Heart left ventricle (tissue), 16 donors: ENCODE measurements at regions not wholly inside any gene's neighbourhood (a gene's known extent, or its start where the extent isn't known, plus 50 kb on each side); places are given as distances from the start of the nearest gene placed in this dataset.

Experiments
- ATAC-seq, 4 donors: fragments of 200-7000 bp; cut with Tn5 transposase; one replicate each; pipeline ENCODE4 v1.9.1; 2020 to 2022; ENCODE audit warnings: moderate library complexity in 4 of 4, mild to moderate bottlenecking in 3 of 4, moderate number of reproducible peaks in 1 of 4
- DNase-seq, 5 donors: peaks; one replicate each; pipeline ENCODE4 v3.0.0-alpha.2; 2020
- H3K27ac ChIP-seq, 12 donors: fragments of 200-600 bp; sonication (generic) in 4 of 12; one replicate each; pipeline versions ENCODE4 v1.5.0 to v1.8.0; 2016 to 2022; ENCODE audit warnings: mild to moderate bottlenecking in 2 of 12
- H3K27me3 ChIP-seq, 9 donors: fragments of 200-600 bp; sonication (generic) in 2 of 9; one replicate each; pipeline versions ENCODE4 v1.5.1 to v1.8.0; 2016 to 2022; ENCODE audit warnings: mild to moderate bottlenecking in 3 of 9
- H3K36me3 ChIP-seq, 9 donors: fragments of 200-600 bp; sonication (generic) in 2 of 9; one replicate each; pipeline versions ENCODE4 v1.5.0 to v1.8.0; 2018 to 2022; ENCODE audit warnings: mild to moderate bottlenecking in 2 of 9
- H3K4me1 ChIP-seq, 12 donors: fragments of 200-600 bp; sonication (generic) in 4 of 12; one replicate each; pipeline versions ENCODE4 v1.5.0 to v1.8.0; 2016 to 2022; ENCODE audit warnings: mild to moderate bottlenecking in 3 of 12
- H3K4me3 ChIP-seq, 12 donors: fragments of 200-600 bp; sonication (generic) in 4 of 12; one replicate each; pipeline versions ENCODE4 v1.5.0 to v1.8.0; 2017 to 2022; ENCODE audit warnings: mild to moderate bottlenecking in 9 of 12, moderate library complexity in 4 of 12
- H3K9me3 ChIP-seq, 12 donors: fragments of 200-600 bp; sonication (generic) in 4 of 12; one replicate each; pipeline versions ENCODE4 v1.5.0 to v1.8.0; 2016 to 2022; ENCODE audit warnings: mild to moderate bottlenecking in 1 of 12
- CTCF ChIP-seq, 12 donors: fragments of 200-600 bp; sonication (generic) in 4 of 12; IDR thresholded peaks; one replicate each; pipeline versions ENCODE4 v1.5.0 to v1.8.0; 2018 to 2022; ENCODE audit warnings: antibody characterized with exemption in 12 of 12, mild to moderate bottlenecking in 5 of 12
- POLR2A ChIP-seq, 2 donors: fragments of 450-650 bp; IDR thresholded peaks; one replicate each; pipeline ENCODE4 v1.6.1; 2017; ENCODE audit warnings: antibody characterized with exemption in 2 of 2, mild to moderate bottlenecking in 2 of 2, moderate library complexity in 2 of 2
- WGBS, 4 donors: extraction: QIAGEN DNeasy Blood & Tissue Kit in 2 of 4; methylation state at CpG; one replicate each; pipeline versions ENCODE4 v1.1.5 to v1.1.7; 2013 to 2018; 5-methylcytosine and 5-hydroxymethylcytosine counted together
- intact Hi-C, 10 donors: fragments of 100-400 bp; cut with DNase I; formaldehyde crosslinking; loops; one replicate each; pipeline versions ENCODE4 v1.11.1 to v1.14.2; 2022
- donor health status: ischemic (EF 13 %, LVEDD 7.1; RV severe dilation, severe dysfunction).
- donor health status: healthy with polysubstance abuse.
- donor health status: DM: no; HTN: yes; CAD: no.
- donor health status: DM: no; HTN: no; CAD: no.
- donor health status: ischemic (EF 25% LVEDD 6.9; RV normal size, moderate dysfunction).
- donor health status: ischemic (EF 25% LVEDD 5.7; RV mildly dilated, moderate dysfunction).
- donor health status: healthy.
- donor health status: DM: yes; HTN: yes; CAD: no.
- donor health status: ischemic (EF 35%, LVEDD 5.7; RV mildly dilated, moderate dysfunction).
- donor health status: nonischemic (EF 11% LVEDD 7.7; RV severe dilation, severe dysfunction).
- donor health status: DM: yes; HTN: yes; CAD: no.
- donor health status: PGD.
- donor health status: ischemic (EF 29% LVEDD 5.4; RV normal size, mild dysfunction).
- donor health status: nonischemic (EF 23%, LVEDD 6.1; RV moderate dilation, normal function).

DNA sequence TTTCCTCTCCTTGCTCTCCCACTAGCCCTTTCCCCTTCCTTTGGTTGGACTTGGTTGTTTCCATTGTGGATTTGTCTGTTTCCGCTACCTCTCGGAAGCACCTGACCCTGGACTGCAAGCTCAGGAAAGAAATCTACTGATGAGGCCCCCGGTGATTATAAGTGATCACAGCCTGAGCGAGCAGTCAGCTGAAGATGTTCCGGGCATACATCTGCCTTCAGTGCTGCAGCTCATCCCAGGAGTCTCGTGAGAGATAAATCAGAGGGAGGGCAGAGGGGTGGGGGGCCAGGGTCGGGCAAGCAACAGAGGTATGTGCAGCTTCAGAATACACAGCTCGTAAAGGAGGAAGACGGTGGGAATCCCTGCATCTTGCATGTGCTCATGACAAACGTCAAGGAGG lies 102.1 kb downstream of the MRPL46 start:
- H3K4me1 ChIP-seq, result no peaks in the 10 kb centered on the region
- H3K36me3 ChIP-seq, result no peaks in the 10 kb centered on the region
- no peak for ATAC-seq
- H3K27ac ChIP-seq, result no peak overlapping the region
- TF ChIP-seq POLR2A (IDR thresholded peaks at IDR 0.05), result no peak
- no peak for TF ChIP-seq CTCF (IDR thresholded peaks at IDR 0.05)
- H3K9me3 ChIP-seq, result no peaks in the 10 kb centered on the region
- H3K4me3 ChIP-seq, result no peak overlapping the region
- intact Hi-C loops, result no loop called here
- peaks cover 0 to 3% (median 0%) of the 10 kb centered on the region in 9 donors for H3K27me3 ChIP-seq
- no peak for DNase-seq
- WGBS, 4 donors, result 64 to 79% (median 71%) methylated on average over 10 of the region's 10 CpGs

DNA sequence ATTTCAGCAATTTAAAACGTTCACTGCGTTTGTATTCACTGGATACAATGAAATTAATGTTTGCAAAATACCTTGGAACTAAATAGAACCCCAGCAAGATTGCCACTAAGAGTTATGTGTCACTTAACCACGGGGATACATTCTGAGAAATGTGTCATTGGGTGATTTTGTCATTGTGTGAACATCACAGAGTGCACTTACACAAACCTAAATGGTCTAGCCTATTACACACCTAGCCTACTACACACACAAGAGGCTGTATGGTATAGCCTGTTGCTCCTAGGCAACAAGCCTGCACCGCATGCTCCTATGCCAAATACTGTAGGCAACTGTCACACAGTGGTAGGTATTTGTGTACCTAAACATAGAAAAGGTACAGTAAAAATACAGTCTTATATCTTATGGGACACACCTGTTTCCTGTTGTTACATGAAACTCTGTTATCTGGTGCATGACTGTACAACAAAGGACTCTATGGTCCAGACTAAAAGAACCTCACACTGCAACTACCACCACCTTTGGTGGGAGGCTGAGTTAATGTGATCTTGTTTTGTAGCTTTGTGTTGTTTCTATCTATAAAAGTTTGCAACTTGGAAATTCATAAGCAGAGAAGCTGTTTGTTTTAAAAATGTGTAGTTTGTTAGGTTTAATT lies 92.2 kb upstream of the NTRK3 start:
- Histone ChIP-seq H3K4me3 (no peak overlapping the region), H3K36me3 (no peaks in the 10 kb centered on the region), H3K4me1 (no peaks in the 10 kb centered on the region), H3K27ac (no peak overlapping the region), H3K27me3 (peaks cover 0 to 4% (median 0%) of the 10 kb centered on the region in 9 donors), H3K9me3 (peaks cover 0 to 24% (median 12%) of the 10 kb centered on the region in 12 donors)
- intact Hi-C loops, result no loop called here
- no peak for DNase-seq
- TF ChIP-seq CTCF (IDR thresholded peaks at IDR 0.05) (no peak), POLR2A (IDR thresholded peaks at IDR 0.05) (no peak)
- ATAC-seq, result no peak
- 58 to 69% (median 62%) methylated on average over 4 of the region's 4 CpGs for WGBS, 4 donors

DNA sequence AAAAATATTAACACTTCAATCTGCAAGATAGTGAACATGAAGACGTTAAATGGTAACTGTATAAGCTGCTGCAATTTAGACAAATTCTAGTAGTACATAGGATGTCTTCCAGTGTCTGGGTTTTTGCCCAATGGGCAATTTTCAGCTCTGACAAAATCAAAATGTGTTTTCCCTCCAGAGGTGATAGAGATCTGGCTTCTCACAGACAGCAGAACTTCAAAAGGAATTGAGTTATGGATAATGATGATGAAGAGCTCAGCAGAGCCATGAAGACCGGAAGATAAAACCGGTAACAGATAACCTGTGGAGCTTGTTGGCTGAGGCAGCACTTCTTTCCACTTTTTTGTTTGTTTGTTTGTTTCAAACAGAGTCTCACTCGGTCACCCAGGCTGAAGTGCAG lies 89.4 kb upstream of the NTRK3 start:
- 66 to 77% (median 71%) methylated on average over 4 of the region's 4 CpGs for WGBS, 4 donors

GRCh38 chr15:88344786-88345185 lies 88.2 kb upstream of the NTRK3 start:
- no peak for TF ChIP-seq CTCF (IDR thresholded peaks at IDR 0.05)
- no peak for TF ChIP-seq POLR2A (IDR thresholded peaks at IDR 0.05)
- Histone ChIP-seq H3K9me3 (peaks cover 0 to 3% (median 0%) of the 10 kb centered on the region in 12 donors), H3K36me3 (no peaks in the 10 kb centered on the region), H3K27me3 (peaks cover 0 to 4% (median 0%) of the 10 kb centered on the region in 9 donors), H3K27ac (no peak overlapping the region), H3K4me1 (no peaks in the 10 kb centered on the region), H3K4me3 (no peak overlapping the region)
- 33 to 65% (median 53%) methylated on average over 1 to 2 of the region's 2 CpGs for WGBS, 4 donors
- DNase-seq (no peak), ATAC-seq (no peak)
- intact Hi-C loops, result no loop called here

More for the DNA sequence above, 89.4 kb upstream of the NTRK3 start:
- Histone ChIP-seq H3K4me1 (no peaks in the 10 kb centered on the region), H3K9me3 (no peaks in the 10 kb centered on the region), H3K4me3 (no peak overlapping the region), H3K27ac (no peak overlapping the region), H3K36me3 (no peaks in the 10 kb centered on the region), H3K27me3 (peaks cover 0 to 4% (median 0%) of the 10 kb centered on the region in 9 donors)
- no peak for ATAC-seq
- TF ChIP-seq CTCF (IDR thresholded peaks at IDR 0.05) (no peak), POLR2A (IDR thresholded peaks at IDR 0.05) (no peak)
- intact Hi-C loops, result no loop called here
- DNase-seq, result no peak
